CD4-positive, alpha-beta memory T cell (primary cell): ENCODE measurements at regions not wholly inside any gene's neighbourhood (a gene's known extent, or its start where the extent isn't known, plus 50 kb on each side); places are given as distances from the start of the nearest gene placed in this dataset.

Experiments used
- CTCF ChIA-PET: fragments of 350-600 bp; sonication (Branson Sonifier 250); formaldehyde crosslinking; loops from one replicate; lab custom pipeline; 2021; ENCODE audit warnings: inconsistent platforms; ENCODE audit not compliant: partially characterized antibody; lab: Charles Lee
- POLR2A ChIA-PET: fragments of 350-600 bp; sonication (Branson Sonifier 250); formaldehyde crosslinking; loops from one replicate; lab custom pipeline; 2021; ENCODE audit not compliant: partially characterized antibody; lab: Charles Lee
- DNase-seq, 5 donors: peaks; one replicate each; pipeline versions ENCODE4 v3.0.0 to v3.0.0-alpha.2; 2020 to 2022; ENCODE audit warnings: mixed read lengths in 1 of 5
- H3K27ac ChIP-seq: one replicate; pipeline ENCODE4 v1.7.0; 2013; ENCODE audit warnings: low read depth, low read length
- H3K27me3 ChIP-seq: 2 replicates; pipeline ENCODE4 v1.7.0; 2013; ENCODE audit warnings: mild to moderate bottlenecking, low read length, moderate library complexity; ENCODE audit not compliant: insufficient read depth
- H3K36me3 ChIP-seq: 2 replicates; pipeline ENCODE4 v1.7.0; 2013; ENCODE audit warnings: mild to moderate bottlenecking, low read length, moderate library complexity; ENCODE audit not compliant: insufficient read depth
- H3K4me1 ChIP-seq: 2 replicates; pipeline ENCODE4 v1.7.0; 2013; ENCODE audit warnings: mild to moderate bottlenecking, low read length, moderate library complexity; ENCODE audit not compliant: insufficient read depth
- H3K4me3 ChIP-seq, 2 donors: one replicate each; pipeline ENCODE4 v1.7.0; 2013; ENCODE audit warnings: low read length in 2 of 2, mild to moderate bottlenecking in 1 of 2
- H3K9me3 ChIP-seq, 2 donors: one replicate each; pipeline ENCODE4 v1.7.0; 2013; ENCODE audit warnings: low read length in 2 of 2, control low read depth in 1 of 2; ENCODE audit not compliant: control insufficient read depth in 1 of 2
- H3K27ac Mint-ChIP-seq, 7 donors: one replicate each; pipeline ENCODE4 v1.8.0; 2020 to 2021; ENCODE audit warnings: mixed read lengths in 7 of 7, mild to moderate bottlenecking in 6 of 7, inconsistent platforms in 3 of 7, moderate library complexity in 3 of 7
- H3K27me3 Mint-ChIP-seq, 2 donors: one replicate each; pipeline ENCODE4 v1.8.0; 2020 to 2021; ENCODE audit warnings: mixed read lengths in 2 of 2
- H3K36me3 Mint-ChIP-seq, 2 donors: one replicate each; pipeline ENCODE4 v1.8.0; 2020 to 2021; ENCODE audit warnings: mixed read lengths in 2 of 2, inconsistent platforms in 1 of 2, mild to moderate bottlenecking in 1 of 2
- H3K4me1 Mint-ChIP-seq, 4 donors: one replicate each; pipeline ENCODE4 v1.8.0; 2020 to 2021; ENCODE audit warnings: mixed read lengths in 4 of 4, mild to moderate bottlenecking in 1 of 4
- H3K4me3 Mint-ChIP-seq, 8 donors: one replicate each; pipeline ENCODE4 v1.8.0; 2020 to 2021; ENCODE audit warnings: mixed read lengths in 8 of 8, mild to moderate bottlenecking in 7 of 8, moderate library complexity in 6 of 8, inconsistent platforms in 3 of 8
- H3K9me3 Mint-ChIP-seq, 8 donors: one replicate each; pipeline ENCODE4 v1.8.0; 2020 to 2021; ENCODE audit warnings: mixed read lengths in 8 of 8, mild to moderate bottlenecking in 5 of 8, inconsistent platforms in 3 of 8, moderate library complexity in 1 of 8
- intact Hi-C: fragments of 100-400 bp; cut with micrococcal nuclease; formaldehyde crosslinking; loops from one replicate; pipeline ENCODE4 v1.15.1; 2023

GRCh38 chr5:174247301-174247700 lies 201.8 kb downstream of the NSG2 start:
- no peak overlapping the region for H3K27ac ChIP-seq
- H3K4me1 ChIP-seq: no peaks in the 10 kb centered on the region
- Mint-ChIP-seq H3K27ac (no peak overlapping the region), H3K4me1 (no peaks in the 10 kb centered on the region), H3K4me3 (no peak overlapping the region), H3K36me3 (no peaks in the 10 kb centered on the region), H3K9me3 (peaks cover 2 to 25% (median 12%) of the 10 kb centered on the region in 8 donors), H3K27me3 (no peaks in the 10 kb centered on the region)
- no peaks in the 10 kb centered on the region for H3K27me3 ChIP-seq
- DNase-seq: no peak
- ChIA-PET CTCF (interaction anchor here (1.5 kb wide), 1 partner anchor 17 kb away, joined by 3 read pairs; no protein-coding TSS in a partner anchor), POLR2A (no interaction called here)
- no peak overlapping the region for H3K4me3 ChIP-seq
- intact Hi-C loops: no loop called here
- H3K36me3 ChIP-seq: no peaks in the 10 kb centered on the region
- H3K9me3 ChIP-seq: no peaks in the 10 kb centered on the region

- Mint-ChIP-seq H3K27ac (no peak overlapping the region), H3K4me1 (no peaks in the 10 kb centered on the region), H3K27me3 (peaks cover 0 to 4% of the 10 kb centered on the region in 2 donors), H3K36me3 (no peaks in the 10 kb centered on the region), H3K9me3 (peaks cover 0 to 6% (median 2%) of the 10 kb centered on the region in 8 donors), H3K4me3 (no peak overlapping the region)
- intact Hi-C loops: no loop called here
- ChIA-PET CTCF (no interaction called here), POLR2A (no interaction called here)
- no peak for DNase-seq
- Histone ChIP-seq H3K27ac (no peak overlapping the region), H3K4me3 (no peak overlapping the region), H3K36me3 (no peaks in the 10 kb centered on the region), H3K27me3 (no peaks in the 10 kb centered on the region), H3K4me1 (no peaks in the 10 kb centered on the region), H3K9me3 (no peaks in the 10 kb centered on the region)
These were observed 205.9 kb downstream of the NSG2 start for GRCh38 chr5:174251305-174252000.

- H3K9me3 ChIP-seq: no peaks in the 10 kb centered on the region
- H3K4me3 Mint-ChIP-seq: no peak overlapping the region
These were observed 206.6 kb downstream of the NSG2 start for GRCh38 chr5:174252121-174252520.

DNA sequence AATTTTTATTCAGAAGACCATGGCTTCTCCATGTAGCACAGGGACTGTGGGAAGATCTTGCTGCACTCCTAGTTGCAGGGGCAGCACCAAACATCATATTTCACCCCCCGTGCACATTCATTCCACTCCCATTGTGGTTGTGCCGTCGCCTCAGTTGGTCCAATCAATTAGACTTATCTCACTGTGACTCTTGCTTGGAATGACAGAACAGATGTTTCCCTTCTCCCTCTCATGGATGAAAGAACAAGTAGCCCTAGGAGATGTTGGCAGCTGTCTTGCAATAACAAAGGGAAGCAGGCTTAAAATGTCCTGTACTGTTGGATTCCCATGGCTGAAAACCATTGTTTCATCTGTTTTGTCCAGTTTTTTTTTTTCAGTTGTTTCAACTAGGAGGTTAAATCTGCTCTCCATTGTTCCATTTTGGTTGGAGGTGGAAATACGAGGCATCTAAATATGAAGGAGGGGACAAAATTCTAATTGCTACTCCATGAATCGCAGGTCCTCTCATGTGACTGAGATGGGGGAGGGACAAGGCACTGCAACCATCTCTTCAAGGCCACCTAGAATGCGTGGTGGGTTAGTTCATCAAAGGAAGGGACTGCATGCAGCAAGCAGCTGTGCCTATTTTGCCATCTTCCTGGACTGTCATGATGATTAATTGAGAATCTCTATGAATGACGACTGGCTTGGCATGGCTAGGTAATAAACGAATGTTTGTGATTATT lies 214.4 kb downstream of the NSG2 start:
- ChIA-PET POLR2A (no interaction called here), CTCF (no interaction called here)
- Histone ChIP-seq H3K27ac (no peak overlapping the region), H3K27me3 (no peaks in the 10 kb centered on the region), H3K4me1 (no peaks in the 10 kb centered on the region), H3K4me3 (no peak overlapping the region), H3K9me3 (no peaks in the 10 kb centered on the region), H3K36me3 (no peaks in the 10 kb centered on the region)
- Mint-ChIP-seq H3K27ac (peak overlapping the region in 1 of 7 donors; percentile 9), H3K4me3 (no peak overlapping the region), H3K4me1 (no peaks in the 10 kb centered on the region), H3K9me3 (peaks cover 0 to 7% (median 1%) of the 10 kb centered on the region in 8 donors), H3K36me3 (no peaks in the 10 kb centered on the region), H3K27me3 (peaks cover 5 to 6% of the 10 kb centered on the region in 2 donors)
- intact Hi-C loops: no loop called here
- DNase-seq: no peak

More at GRCh38 chr5:174252121-174252520, 206.6 kb downstream of the NSG2 start:
- POLR2A ChIA-PET: no interaction called here
- H3K4me1 Mint-ChIP-seq: no peaks in the 10 kb centered on the region
- Histone ChIP-seq H3K27ac (no peak overlapping the region), H3K4me3 (no peak overlapping the region), H3K4me1 (no peaks in the 10 kb centered on the region), H3K36me3 (no peaks in the 10 kb centered on the region), H3K27me3 (no peaks in the 10 kb centered on the region)
- H3K27ac Mint-ChIP-seq: no peak overlapping the region
- CTCF ChIA-PET: no interaction called here
- intact Hi-C loops: no loop called here
- DNase-seq: no peak
- H3K9me3 Mint-ChIP-seq: peaks cover 0 to 6% (median 2%) of the 10 kb centered on the region in 8 donors
- no peaks in the 10 kb centered on the region for H3K36me3 Mint-ChIP-seq
- peaks cover 0 to 4% of the 10 kb centered on the region in 2 donors for H3K27me3 Mint-ChIP-seq

DNA sequence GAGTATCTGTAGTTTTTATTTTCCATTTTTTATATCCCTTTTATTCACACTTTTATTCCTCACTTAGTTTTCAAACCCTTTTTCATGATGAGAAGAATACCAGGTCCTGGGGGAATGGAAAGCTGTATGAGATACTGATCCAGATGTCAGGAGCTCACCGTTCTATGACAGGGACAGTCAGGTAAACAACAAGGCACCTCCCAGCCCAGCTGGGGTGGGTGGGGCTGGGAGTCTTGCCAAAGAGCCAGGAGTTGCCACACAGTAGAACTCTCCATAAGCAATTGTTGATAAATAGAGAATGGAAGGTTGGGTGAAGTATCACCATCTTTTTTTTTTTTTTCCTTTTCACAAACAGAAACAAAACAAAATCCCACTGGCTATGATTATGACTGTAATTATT lies 225.8 kb downstream of the NSG2 start:
- CTCF ChIA-PET: no interaction called here
- intact Hi-C loops: no loop called here
- H3K27me3 Mint-ChIP-seq: peaks cover 0 to 1% of the 10 kb centered on the region in 2 donors

DNA sequence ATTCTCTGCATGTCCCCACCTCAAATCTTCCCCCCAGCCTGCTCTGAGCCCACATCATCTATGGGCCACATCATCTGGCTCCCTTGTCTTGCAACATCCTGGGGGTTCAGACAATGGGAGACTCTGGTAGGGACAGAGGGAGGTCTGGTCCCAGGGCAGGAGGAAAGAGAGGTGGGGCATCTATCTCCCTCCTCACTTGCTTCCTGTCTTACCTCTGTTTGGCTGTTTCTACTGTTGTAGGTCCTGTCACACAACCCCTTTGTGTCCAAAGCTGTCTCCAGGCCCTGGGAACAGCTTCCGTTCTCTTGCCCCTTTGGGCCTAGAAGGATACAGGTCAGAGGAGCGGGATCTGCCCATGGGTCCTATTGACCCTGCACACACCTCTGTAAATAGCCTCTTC lies 227.2 kb downstream of the NSG2 start:
- intact Hi-C loops: no loop called here
- H3K4me3 ChIP-seq: no peak overlapping the region
- no peaks in the 10 kb centered on the region for H3K36me3 Mint-ChIP-seq
- DNase-seq: no peak
- POLR2A ChIA-PET: no interaction called here
- peaks cover 0 to 8% (median 0%) of the 10 kb centered on the region in 8 donors for H3K9me3 Mint-ChIP-seq
- H3K27me3 ChIP-seq: no peaks in the 10 kb centered on the region
- no peaks in the 10 kb centered on the region for H3K4me1 Mint-ChIP-seq
- peaks cover 0 to 1% of the 10 kb centered on the region in 2 donors for H3K27me3 Mint-ChIP-seq
- H3K27ac ChIP-seq: no peak overlapping the region
- H3K36me3 ChIP-seq: no peaks in the 10 kb centered on the region
- H3K9me3 ChIP-seq: no peaks in the 10 kb centered on the region
- no peak overlapping the region for H3K27ac Mint-ChIP-seq
- CTCF ChIA-PET: no interaction called here
- no peaks in the 10 kb centered on the region for H3K4me1 ChIP-seq
- H3K4me3 Mint-ChIP-seq: no peak overlapping the region

More for the DNA sequence above, 225.8 kb downstream of the NSG2 start:
- H3K4me1 ChIP-seq: no peaks in the 10 kb centered on the region
- POLR2A ChIA-PET: no interaction called here
- H3K36me3 ChIP-seq: no peaks in the 10 kb centered on the region
- no peaks in the 10 kb centered on the region for H3K9me3 ChIP-seq
- no peak overlapping the region for H3K27ac ChIP-seq
- DNase-seq: no peak
- Mint-ChIP-seq H3K4me1 (no peaks in the 10 kb centered on the region), H3K4me3 (no peak overlapping the region), H3K27ac (no peak overlapping the region), H3K9me3 (peaks cover 0 to 9% (median 0%) of the 10 kb centered on the region in 8 donors), H3K36me3 (no peaks in the 10 kb centered on the region)
- no peak overlapping the region for H3K4me3 ChIP-seq
- H3K27me3 ChIP-seq: no peaks in the 10 kb centered on the region

- CTCF ChIA-PET: no interaction called here
- no peaks in the 10 kb centered on the region for H3K36me3 Mint-ChIP-seq
- H3K9me3 Mint-ChIP-seq: peaks cover 0 to 8% (median 0%) of the 10 kb centered on the region in 8 donors
- no peaks in the 10 kb centered on the region for H3K4me1 ChIP-seq
- no peak for DNase-seq
- no peak overlapping the region for H3K4me3 ChIP-seq
- no peaks in the 10 kb centered on the region for H3K27me3 ChIP-seq
- POLR2A ChIA-PET: no interaction called here
- intact Hi-C loops: no loop called here
- H3K27ac Mint-ChIP-seq: no peak overlapping the region
- H3K27ac ChIP-seq: no peak overlapping the region
- no peak overlapping the region for H3K4me3 Mint-ChIP-seq
- H3K27me3 Mint-ChIP-seq: peaks cover 0 to 1% of the 10 kb centered on the region in 2 donors
- no peaks in the 10 kb centered on the region for H3K9me3 ChIP-seq
- no peaks in the 10 kb centered on the region for H3K36me3 ChIP-seq
- no peaks in the 10 kb centered on the region for H3K4me1 Mint-ChIP-seq
These were observed 227.8 kb downstream of the NSG2 start for GRCh38 chr5:174273325-174273724.
